Midbrain (tissue), 1 donor: ENCODE measurements at regions not wholly inside any gene's neighbourhood (a gene's known extent, or its start where the extent isn't known, plus 50 kb on each side); places are given as distances from the start of the nearest gene placed in this dataset.
"Not testable (repeated sequence)": the region's sequence is repeated elsewhere in the genome, so short reads cannot be mapped to it uniquely, and the experiment has no call there.

Source experiments
- DNase-seq: peaks from one replicate; lab custom pipeline; 2025; lab: John Stamatoyannopoulos, UW

- no peak for DNase-seq
These were observed 607.3 kb downstream of the ANKRD50 start for GRCh38 chr4:124105212-124105611.

GRCh38 chr4:124111411-124111810 lies 601.1 kb downstream of the ANKRD50 start:
- DNase-seq = no peak

- peak; percentile 25 for DNase-seq
These were observed 600.6 kb downstream of the ANKRD50 start for GRCh38 chr4:124111922-124112321.

- DNase-seq = no peak
These were observed 594.5 kb downstream of the ANKRD50 start for GRCh38 chr4:124118061-124118460.

GRCh38 chr4:124121461-124121971 lies 591.0 kb downstream of the ANKRD50 start:
- no peak for DNase-seq

- no peak for DNase-seq
These were observed 589.4 kb downstream of the ANKRD50 start for GRCh38 chr4:124123181-124123580.

GRCh38 chr4:124123721-124124120 lies 588.8 kb downstream of the ANKRD50 start:
- no peak for DNase-seq

- not testable (repeated sequence) for DNase-seq
These were observed 581.2 kb downstream of the ANKRD50 start for GRCh38 chr4:124131324-124131723.

- DNase-seq = no peak
These were observed 580.4 kb downstream of the ANKRD50 start for GRCh38 chr4:124132161-124132560.

GRCh38 chr4:124133753-124134152 lies 578.8 kb downstream of the ANKRD50 start:
- no peak for DNase-seq

- no peak for DNase-seq
These were observed 577.1 kb downstream of the ANKRD50 start for GRCh38 chr4:124135409-124135813.

GRCh38 chr4:124139044-124139443 lies 573.5 kb downstream of the ANKRD50 start:
- DNase-seq = no peak

GRCh38 chr4:124143632-124144031 lies 568.9 kb downstream of the ANKRD50 start:
- no peak for DNase-seq

GRCh38 chr4:124144238-124144654 lies 568.3 kb downstream of the ANKRD50 start:
- no peak for DNase-seq

- DNase-seq = no peak
These were observed 566.5 kb downstream of the ANKRD50 start for GRCh38 chr4:124146068-124146467.

- no peak for DNase-seq
These were observed 561.5 kb downstream of the ANKRD50 start for GRCh38 chr4:124151031-124151430.

- no peak for DNase-seq
These were observed 560.4 kb downstream of the ANKRD50 start for GRCh38 chr4:124152132-124152531.

GRCh38 chr4:124155239-124155638 lies 557.3 kb downstream of the ANKRD50 start:
- no peak for DNase-seq

- DNase-seq = no peak
These were observed 555.0 kb downstream of the ANKRD50 start for GRCh38 chr4:124157396-124158083.

- DNase-seq = no peak
These were observed 549.1 kb downstream of the ANKRD50 start for GRCh38 chr4:124163401-124163800.

GRCh38 chr4:124167602-124168001 lies 544.9 kb downstream of the ANKRD50 start:
- DNase-seq = no peak

- DNase-seq = not testable (repeated sequence)
These were observed 543.0 kb downstream of the ANKRD50 start for GRCh38 chr4:124169524-124169923.

- no peak for DNase-seq
These were observed 538.6 kb downstream of the ANKRD50 start for GRCh38 chr4:124173912-124174311.
